Testis (tissue), 2 donors: ENCODE measurements at regions not wholly inside any gene's neighbourhood (a gene's known extent, or its start where the extent isn't known, plus 50 kb on each side); places are given as distances from the start of the nearest gene placed in this dataset.

Experiments used
- CTCF ChIP-seq, 3 experiments: fragments of 450-650 bp in 2 of 3; fragments of 200-600 bp in 1 of 3; sonication (generic) in 1 of 3; IDR thresholded peaks; one replicate each; pipeline ENCODE4 v1.5.1; 2016 to 2019; ENCODE audit warnings: antibody characterized with exemption in 3 of 3, mild to moderate bottlenecking in 2 of 3, moderate library complexity in 1 of 3
- POLR2A ChIP-seq: fragments of 450-650 bp; IDR thresholded peaks from one replicate; pipeline ENCODE4 v1.6.1; 2017; ENCODE audit warnings: antibody characterized with exemption, mild to moderate bottlenecking, moderate library complexity

GRCh38 chr14:104395941-104396681 is 183.5 kb upstream of the C14orf180 start:
- TF ChIP-seq CTCF (IDR thresholded peaks at IDR 0.05) (no peak), POLR2A (no peak)
